Lower lobe of right lung (tissue), 2 donors: ENCODE measurements at regions not wholly inside any gene's neighbourhood (a gene's known extent, or its start where the extent isn't known, plus 50 kb on each side); places are given as distances from the start of the nearest gene placed in this dataset.

ENCODE experiments used
- ATAC-seq, 2 donors: fragments of 200-7000 bp; cut with Tn5 transposase; one replicate each; pipeline ENCODE4 v1.9.1; 2020 to 2022; ENCODE audit warnings: mild to moderate bottlenecking in 2 of 2, moderate library complexity in 2 of 2
- DNase-seq: peaks from one replicate; pipeline ENCODE4 v3.0.0-alpha.2; 2020
- H3K27ac ChIP-seq: fragments of 200-600 bp; one replicate; pipeline ENCODE4 v1.8.0; 2022
- H3K27me3 ChIP-seq: fragments of 200-600 bp; one replicate; pipeline ENCODE4 v1.8.0; 2022; ENCODE audit warnings: low read depth
- H3K36me3 ChIP-seq: fragments of 200-600 bp; one replicate; pipeline ENCODE4 v1.8.0; 2022; ENCODE audit warnings: mild to moderate bottlenecking
- H3K4me1 ChIP-seq: fragments of 200-600 bp; one replicate; pipeline ENCODE4 v1.8.0; 2022
- H3K4me3 ChIP-seq: fragments of 200-600 bp; one replicate; pipeline ENCODE4 v1.8.0; 2022; ENCODE audit warnings: mild to moderate bottlenecking
- H3K9me3 ChIP-seq: fragments of 200-600 bp; one replicate; pipeline ENCODE4 v1.8.0; 2022
- CTCF ChIP-seq: fragments of 200-600 bp; IDR thresholded peaks from one replicate; pipeline ENCODE4 v1.8.0; 2022; ENCODE audit warnings: antibody characterized with exemption, mild to moderate bottlenecking
- intact Hi-C: fragments of 100-400 bp; cut with DNase I; formaldehyde crosslinking; loops from one replicate; pipeline ENCODE4 v1.11.0; 2022
- donor health status: DM: no; HTN: yes; CAD: no; lungs with severe emphysema.

- no peaks in the 10 kb centered on the region for H3K4me1 ChIP-seq
- no peak overlapping the region for H3K4me3 ChIP-seq
- H3K36me3 ChIP-seq = no peaks in the 10 kb centered on the region
- intact Hi-C loops = no loop called here
- ATAC-seq = no peak
- no peak overlapping the region for H3K27ac ChIP-seq
- H3K9me3 ChIP-seq = peaks cover 11% of the 10 kb centered on the region
- DNase-seq = no peak
- no peaks in the 10 kb centered on the region for H3K27me3 ChIP-seq
- no peak for TF ChIP-seq CTCF
Observed at GRCh38 chr3:177306252-177306651, 109.0 kb upstream of the TBL1XR1 start.

- no peaks in the 10 kb centered on the region for H3K27me3 ChIP-seq
- H3K36me3 ChIP-seq = no peaks in the 10 kb centered on the region
- H3K4me3 ChIP-seq = no peak overlapping the region
- no peak for TF ChIP-seq CTCF
- peaks cover 11% of the 10 kb centered on the region for H3K9me3 ChIP-seq
- H3K4me1 ChIP-seq = no peaks in the 10 kb centered on the region
- no peak overlapping the region for H3K27ac ChIP-seq
- no peak for DNase-seq
- intact Hi-C loops = no loop called here
- ATAC-seq = no peak
Observed at GRCh38 chr3:177307391-177307790, 110.1 kb upstream of the TBL1XR1 start.

DNA sequence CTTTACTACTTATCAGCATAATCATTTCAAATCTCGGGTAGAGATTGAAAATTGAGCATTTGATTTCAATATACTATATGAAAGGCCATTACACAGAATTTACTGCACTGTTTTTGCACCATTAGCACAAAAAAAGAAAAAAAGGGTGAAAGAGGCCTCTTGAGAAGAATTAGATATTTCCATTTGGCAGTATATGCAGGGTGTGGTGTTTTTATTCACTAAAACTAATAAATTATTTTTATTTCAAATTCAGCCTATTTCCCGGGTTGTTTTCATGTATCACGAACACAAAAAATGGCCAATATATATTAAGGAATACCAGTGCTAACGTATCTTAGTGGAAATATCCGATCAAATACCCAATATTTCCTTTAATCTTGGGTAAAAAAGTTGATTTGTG, 110.5 kb upstream of the TBL1XR1 start:
- no peaks in the 10 kb centered on the region for H3K36me3 ChIP-seq
- no peak for TF ChIP-seq CTCF
- H3K27ac ChIP-seq = no peak overlapping the region
- no peaks in the 10 kb centered on the region for H3K4me1 ChIP-seq
- H3K4me3 ChIP-seq = no peak overlapping the region
- no peaks in the 10 kb centered on the region for H3K27me3 ChIP-seq
- ATAC-seq = no peak
- intact Hi-C loops = no loop called here
- peaks cover 11% of the 10 kb centered on the region for H3K9me3 ChIP-seq
- no peak for DNase-seq

- H3K36me3 ChIP-seq = no peaks in the 10 kb centered on the region
- intact Hi-C loops = no loop called here
- no peak for DNase-seq
- no peak for ATAC-seq
- no peaks in the 10 kb centered on the region for H3K4me1 ChIP-seq
- no peaks in the 10 kb centered on the region for H3K27me3 ChIP-seq
- H3K4me3 ChIP-seq = no peak overlapping the region
- no peak overlapping the region for H3K27ac ChIP-seq
- TF ChIP-seq CTCF = no peak
- H3K9me3 ChIP-seq = peaks cover 11% of the 10 kb centered on the region
Observed at GRCh38 chr3:177308286-177308685, 111.0 kb upstream of the TBL1XR1 start.

- intact Hi-C loops = no loop called here
Observed at GRCh38 chr3:177308911-177309310, 111.6 kb upstream of the TBL1XR1 start.

More at GRCh38 chr3:177308911-177309310, 111.6 kb upstream of the TBL1XR1 start:
- no peak for TF ChIP-seq CTCF
- no peaks in the 10 kb centered on the region for H3K36me3 ChIP-seq
- no peaks in the 10 kb centered on the region for H3K4me1 ChIP-seq
- no peak overlapping the region for H3K4me3 ChIP-seq
- peaks cover 11% of the 10 kb centered on the region for H3K9me3 ChIP-seq
- no peaks in the 10 kb centered on the region for H3K27me3 ChIP-seq
- DNase-seq (no peak), ATAC-seq (no peak)
- no peak overlapping the region for H3K27ac ChIP-seq
